ENCODE measurements at regions not wholly inside any gene's neighbourhood (a gene's known extent, or its start where the extent isn't known, plus 50 kb on each side); places are given as distances from the start of the nearest gene placed in this dataset.

GRCh38 chr16:63481060-63481459, 1444.8 kb upstream of the CDH8 start:
- no peaks in the 10 kb centered on the region for H3K36me3 ChIP-seq (replicated peaks; ENCODE audit: insufficient read depth, low read length)
- no peak overlapping the region for H3K27ac ChIP-seq (ENCODE audit: low read length)
- no peaks in the 10 kb centered on the region for H3K9me3 ChIP-seq (replicated peaks; ENCODE audit: insufficient read depth, low read length)
- no peak overlapping the region for H2AFZ ChIP-seq (ENCODE audit: low read length)
- H3K27me3 ChIP-seq (replicated peaks; ENCODE audit: insufficient read depth, low read length): no peaks in the 10 kb centered on the region
- H3K79me2 ChIP-seq (ENCODE audit: low read length): no peaks in the 10 kb centered on the region
- no peaks in the 10 kb centered on the region for H3F3A ChIP-seq (ENCODE audit: insufficient read depth, low read length)
- no peak for DNase-seq
- H3K4me1 ChIP-seq (ENCODE audit: low read length): no peaks in the 10 kb centered on the region
- H3K9ac ChIP-seq (ENCODE audit: low read length): no peak overlapping the region
- H4K20me1 ChIP-seq (ENCODE audit: insufficient read depth, low read length): no peaks in the 10 kb centered on the region
- H3K4me3 ChIP-seq (ENCODE audit: low read length): no peak overlapping the region
- H3K9me2 ChIP-seq (replicated peaks; ENCODE audit: insufficient read depth, low read length): no peaks in the 10 kb centered on the region
- TF ChIP-seq EZH2phosphoT487 (IDR thresholded peaks at IDR 0.05; ENCODE audit: low read length) (no peak), EZH2 (optimal IDR thresholded peaks at IDR 0.05; ENCODE audit: low read depth, low read length) (no peak)
- TF ChIP-seq, protein P1, sequence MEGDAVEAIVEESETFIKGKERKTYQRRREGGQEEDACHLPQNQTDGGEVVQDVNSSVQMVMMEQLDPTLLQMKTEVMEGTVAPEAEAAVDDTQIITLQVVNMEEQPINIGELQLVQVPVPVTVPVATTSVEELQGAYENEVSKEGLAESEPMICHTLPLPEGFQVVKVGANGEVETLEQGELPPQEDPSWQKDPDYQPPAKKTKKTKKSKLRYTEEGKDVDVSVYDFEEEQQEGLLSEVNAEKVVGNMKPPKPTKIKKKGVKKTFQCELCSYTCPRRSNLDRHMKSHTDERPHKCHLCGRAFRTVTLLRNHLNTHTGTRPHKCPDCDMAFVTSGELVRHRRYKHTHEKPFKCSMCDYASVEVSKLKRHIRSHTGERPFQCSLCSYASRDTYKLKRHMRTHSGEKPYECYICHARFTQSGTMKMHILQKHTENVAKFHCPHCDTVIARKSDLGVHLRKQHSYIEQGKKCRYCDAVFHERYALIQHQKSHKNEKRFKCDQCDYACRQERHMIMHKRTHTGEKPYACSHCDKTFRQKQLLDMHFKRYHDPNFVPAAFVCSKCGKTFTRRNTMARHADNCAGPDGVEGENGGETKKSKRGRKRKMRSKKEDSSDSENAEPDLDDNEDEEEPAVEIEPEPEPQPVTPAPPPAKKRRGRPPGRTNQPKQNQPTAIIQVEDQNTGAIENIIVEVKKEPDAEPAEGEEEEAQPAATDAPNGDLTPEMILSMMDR (IDR thresholded peaks at IDR 0.05; ENCODE audit: low read length): no peak
- no peak overlapping the region for H3K4me2 ChIP-seq (ENCODE audit: low read depth, low read length)

DNA sequence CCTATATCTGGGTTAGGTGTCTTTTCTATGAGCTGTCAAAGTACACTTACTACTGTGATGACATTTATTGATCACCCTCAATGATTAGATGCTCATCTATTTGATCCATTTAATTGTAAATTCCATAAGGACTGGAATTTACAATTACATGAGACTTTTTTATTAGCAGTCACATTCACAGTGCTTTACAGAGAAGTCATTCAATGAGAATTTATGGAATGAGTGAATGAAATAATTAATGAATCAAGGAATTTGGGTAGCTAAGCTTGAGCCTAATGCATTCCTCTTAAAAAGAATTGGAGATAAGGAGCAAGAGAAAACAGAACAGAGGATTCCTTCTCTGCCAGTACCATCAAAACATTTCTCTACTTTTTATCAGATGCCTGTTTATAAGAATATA, 1437.5 kb upstream of the CDH8 start:
- H3F3A ChIP-seq (ENCODE audit: insufficient read depth, low read length): no peaks in the 10 kb centered on the region
- no peaks in the 10 kb centered on the region for H3K27me3 ChIP-seq (replicated peaks; ENCODE audit: insufficient read depth, low read length)
- TF ChIP-seq EZH2phosphoT487 (IDR thresholded peaks at IDR 0.05; ENCODE audit: low read length) (no peak), EZH2 (optimal IDR thresholded peaks at IDR 0.05; ENCODE audit: low read depth, low read length) (no peak)
- TF ChIP-seq, protein P1 (IDR thresholded peaks at IDR 0.05; ENCODE audit: low read length): no peak
- no peaks in the 10 kb centered on the region for H3K9me2 ChIP-seq (replicated peaks; ENCODE audit: insufficient read depth, low read length)
- H3K79me2 ChIP-seq (ENCODE audit: low read length): no peaks in the 10 kb centered on the region
- H3K4me1 ChIP-seq (ENCODE audit: low read length): no peaks in the 10 kb centered on the region
- no peak overlapping the region for H3K4me3 ChIP-seq (ENCODE audit: low read length)
- no peak overlapping the region for H2AFZ ChIP-seq (ENCODE audit: low read length)
- H3K4me2 ChIP-seq (ENCODE audit: low read depth, low read length): no peak overlapping the region
- H3K36me3 ChIP-seq (replicated peaks; ENCODE audit: insufficient read depth, low read length): no peaks in the 10 kb centered on the region
- no peaks in the 10 kb centered on the region for H3K9me3 ChIP-seq (replicated peaks; ENCODE audit: insufficient read depth, low read length)
- no peaks in the 10 kb centered on the region for H4K20me1 ChIP-seq (ENCODE audit: insufficient read depth, low read length)
- H3K27ac ChIP-seq (ENCODE audit: low read length): no peak overlapping the region
- H3K9ac ChIP-seq (ENCODE audit: low read length): no peak overlapping the region
- DNase-seq: no peak

- H3K9ac ChIP-seq (ENCODE audit: low read length): no peak overlapping the region
- H3K36me3 ChIP-seq (replicated peaks; ENCODE audit: insufficient read depth, low read length): no peaks in the 10 kb centered on the region
- no peaks in the 10 kb centered on the region for H3K79me2 ChIP-seq (ENCODE audit: low read length)
- DNase-seq: no peak
- H3K4me3 ChIP-seq (ENCODE audit: low read length): no peak overlapping the region
- H4K20me1 ChIP-seq (ENCODE audit: insufficient read depth, low read length): no peaks in the 10 kb centered on the region
- H3K4me2 ChIP-seq (ENCODE audit: low read depth, low read length): no peak overlapping the region
- H3K9me2 ChIP-seq (replicated peaks; ENCODE audit: insufficient read depth, low read length): no peaks in the 10 kb centered on the region
- no peaks in the 10 kb centered on the region for H3K27me3 ChIP-seq (replicated peaks; ENCODE audit: insufficient read depth, low read length)
- H3K27ac ChIP-seq (ENCODE audit: low read length): no peak overlapping the region
- H2AFZ ChIP-seq (ENCODE audit: low read length): no peak overlapping the region
- H3K4me1 ChIP-seq (ENCODE audit: low read length): no peaks in the 10 kb centered on the region
- TF ChIP-seq EZH2 (optimal IDR thresholded peaks at IDR 0.05; ENCODE audit: low read depth, low read length) (no peak), EZH2phosphoT487 (IDR thresholded peaks at IDR 0.05; ENCODE audit: low read length) (no peak)
- TF ChIP-seq, protein P1 (IDR thresholded peaks at IDR 0.05; ENCODE audit: low read length): no peak
- H3K9me3 ChIP-seq (replicated peaks; ENCODE audit: insufficient read depth, low read length): no peaks in the 10 kb centered on the region
- H3F3A ChIP-seq (ENCODE audit: insufficient read depth, low read length): no peaks in the 10 kb centered on the region
Measured at GRCh38 chr16:63467513-63467912, 1431.3 kb upstream of the CDH8 start.
